Inflammatory macrophage treated with lipopolysaccharide for 1 hour (primary cell): ENCODE measurements at regions not wholly inside any gene's neighbourhood (a gene's known extent, or its start where the extent isn't known, plus 50 kb on each side); places are given as distances from the start of the nearest gene placed in this dataset.
A peak's percentile ranks its signal among the peaks of the same experiment; 100 is the strongest.

Experiments
- DNase-seq, 2 donors: peaks; one replicate each; pipeline ENCODE4 v3.0.0-alpha.2; 2020 to 2022

DNA sequence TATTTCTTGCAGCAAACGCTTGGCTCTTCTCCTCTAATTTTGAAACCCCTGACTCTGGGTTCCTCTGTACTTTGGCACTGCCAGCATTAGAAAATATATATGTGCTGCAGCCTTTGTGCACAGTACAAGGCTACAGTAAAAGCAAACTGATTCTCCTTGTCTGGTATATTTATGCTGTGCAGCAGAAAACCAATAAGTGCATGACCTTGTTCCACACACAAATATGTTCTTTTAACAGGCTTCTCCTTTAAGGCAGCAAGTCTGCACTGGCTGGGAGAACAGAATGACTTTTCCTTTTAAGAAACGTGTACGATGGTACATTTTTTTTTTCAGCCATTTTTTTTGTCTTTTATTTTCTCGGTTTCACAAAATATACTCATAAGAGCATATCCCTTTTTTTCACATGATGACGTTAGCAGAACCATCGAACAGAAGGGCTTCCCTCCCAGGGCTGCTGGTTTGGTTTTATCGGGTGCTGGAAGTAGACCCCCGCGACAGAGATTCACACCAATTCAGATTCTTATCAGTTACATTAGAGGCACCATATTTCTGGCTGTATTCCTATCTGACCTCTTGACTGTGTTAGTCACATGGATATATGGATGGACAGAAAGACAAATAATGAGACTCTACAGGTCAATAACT is 129.9 kb upstream of the ARID1B start:
- DNase-seq, result no peak

DNA sequence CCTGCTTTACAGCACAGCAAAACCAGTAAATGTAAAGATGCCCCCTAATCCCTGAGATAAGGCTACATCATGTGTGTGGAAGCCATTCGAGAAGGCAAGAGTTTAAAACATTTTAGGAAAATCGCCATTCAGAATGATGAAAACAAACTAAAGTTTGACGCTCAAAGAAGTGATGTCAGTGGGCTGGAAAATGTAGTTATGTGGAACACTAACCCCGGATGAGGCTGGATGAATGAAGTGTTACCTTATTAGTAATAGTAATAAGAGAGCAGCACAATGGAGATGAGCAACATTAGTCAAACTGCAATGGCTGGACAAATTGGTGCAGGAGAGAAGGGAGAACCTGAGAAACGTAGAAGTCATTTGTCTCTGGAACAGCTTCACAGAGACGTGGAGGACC is 130.7 kb upstream of the ARID1B start:
- no peak for DNase-seq

DNA sequence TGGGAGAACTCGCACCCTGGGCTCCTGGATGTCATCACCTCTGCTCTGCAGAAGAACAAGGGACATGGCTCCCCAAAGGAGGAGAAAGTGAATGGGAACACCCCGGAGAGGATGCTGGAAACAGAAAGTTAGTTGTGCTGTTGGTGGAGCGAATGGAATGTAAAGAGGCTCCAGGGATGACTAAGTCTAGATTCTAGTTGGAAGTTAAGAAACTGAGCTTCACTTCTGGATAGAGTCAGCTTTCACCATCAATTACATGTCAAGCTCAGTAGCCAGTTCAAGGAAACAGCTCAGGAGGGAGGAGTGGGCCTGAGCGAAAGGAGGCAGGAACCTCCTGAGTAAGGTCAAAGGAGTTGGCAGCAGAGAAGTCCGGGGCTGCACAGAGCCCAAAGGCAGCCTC is 132.1 kb upstream of the ARID1B start:
- no peak for DNase-seq

GRCh38 chr6:156639009-156639721 is 138.0 kb upstream of the ARID1B start:
- no peak for DNase-seq

DNA sequence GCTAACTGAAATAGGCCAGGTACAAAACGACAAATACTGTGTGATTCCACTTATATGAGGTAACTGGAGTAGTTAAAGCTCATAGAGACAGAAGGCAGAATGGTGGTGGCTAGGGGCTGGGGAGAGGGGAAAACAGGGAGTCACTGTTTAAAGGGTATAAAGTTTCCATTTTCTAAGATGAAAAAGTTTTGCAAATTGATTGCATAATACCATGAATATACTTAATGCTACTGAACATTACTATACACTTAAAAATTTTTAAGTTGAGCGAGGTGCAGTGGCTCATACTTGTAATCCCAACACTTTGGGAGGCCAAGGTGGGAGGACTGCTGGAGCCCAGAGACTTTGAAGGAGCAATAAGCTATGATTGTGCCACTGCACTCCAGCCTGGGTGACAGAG is 138.6 kb upstream of the ARID1B start:
- no peak for DNase-seq

- peak in 1 of 2 donors; percentile 25 for DNase-seq
These were observed 142.2 kb upstream of the ARID1B start for GRCh38 chr6:156634951-156635371.

GRCh38 chr6:156634048-156634447 is 143.1 kb upstream of the ARID1B start:
- peak in 1 of 2 donors; percentile 3 for DNase-seq

DNA sequence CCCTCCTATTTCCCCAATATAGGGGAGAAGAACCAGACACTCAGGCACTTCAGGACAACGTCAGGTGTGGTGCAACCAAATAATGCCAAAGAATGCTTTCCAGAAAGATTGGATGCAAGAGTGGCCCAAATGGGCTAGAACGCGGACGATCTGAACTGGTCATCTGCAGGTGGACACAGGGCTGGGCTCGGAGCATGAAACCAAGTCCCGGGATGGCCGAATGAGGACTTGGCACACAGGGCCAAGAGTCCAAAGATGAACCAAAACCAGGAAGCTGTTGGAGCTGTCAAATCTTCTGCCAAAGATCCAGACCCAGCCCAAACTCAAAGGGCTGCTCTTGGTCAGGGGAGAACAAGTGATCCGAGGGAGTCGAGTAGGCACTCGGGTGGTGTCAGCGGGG is 143.9 kb upstream of the ARID1B start:
- no peak for DNase-seq

DNA sequence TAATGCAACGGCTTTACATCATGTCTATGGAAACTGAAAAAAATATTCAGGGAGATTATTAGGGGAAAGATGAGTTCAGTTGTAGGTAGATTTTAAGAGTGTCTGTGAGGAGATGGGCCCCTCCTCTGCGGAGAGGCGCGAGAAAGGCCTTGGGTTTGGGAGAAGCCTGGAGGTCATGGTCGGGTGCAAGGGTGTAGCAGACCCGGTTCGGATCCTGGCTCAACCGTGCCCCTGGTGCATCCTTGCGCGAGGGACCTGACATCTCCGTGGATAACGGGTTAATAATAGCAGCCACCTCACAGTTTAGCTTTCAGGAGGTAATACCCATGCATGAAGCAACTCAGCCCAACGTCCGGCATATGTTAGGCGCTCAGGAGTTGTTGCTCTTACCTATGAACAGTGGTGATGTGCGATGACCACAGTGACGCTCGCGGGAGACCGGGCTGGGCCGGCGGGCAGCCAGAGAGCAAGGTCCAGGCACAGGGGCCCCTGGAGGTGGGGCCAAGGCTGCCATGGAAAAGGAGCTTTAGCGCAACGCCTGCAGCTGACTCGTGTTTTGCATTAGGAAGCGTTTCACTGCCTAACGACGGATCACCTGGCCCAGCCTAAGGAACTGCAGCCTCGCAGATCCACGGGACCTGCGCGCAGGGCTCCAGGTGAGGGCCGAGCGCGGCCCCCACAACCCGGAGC is 146.4 kb upstream of the ARID1B start:
- DNase-seq, result no peak

DNA sequence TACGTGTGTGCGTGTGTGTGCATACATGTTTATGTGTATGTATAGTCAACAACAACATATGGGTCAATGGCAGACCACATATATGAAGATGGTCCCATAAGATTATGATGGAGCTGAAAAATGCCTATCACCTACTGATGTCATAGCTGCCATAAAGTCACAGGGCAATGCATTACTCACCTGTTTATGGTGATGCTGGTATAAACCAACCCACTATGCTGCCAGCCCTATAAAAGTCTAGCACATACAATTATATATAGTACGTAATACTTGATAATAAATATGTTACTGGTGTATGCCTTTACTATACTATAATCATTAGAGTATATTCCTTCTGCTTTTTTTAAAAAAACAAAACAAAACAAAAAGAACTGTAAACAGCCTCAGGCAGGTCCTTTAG is 148.4 kb upstream of the ARID1B start:
- DNase-seq, result no peak

DNA sequence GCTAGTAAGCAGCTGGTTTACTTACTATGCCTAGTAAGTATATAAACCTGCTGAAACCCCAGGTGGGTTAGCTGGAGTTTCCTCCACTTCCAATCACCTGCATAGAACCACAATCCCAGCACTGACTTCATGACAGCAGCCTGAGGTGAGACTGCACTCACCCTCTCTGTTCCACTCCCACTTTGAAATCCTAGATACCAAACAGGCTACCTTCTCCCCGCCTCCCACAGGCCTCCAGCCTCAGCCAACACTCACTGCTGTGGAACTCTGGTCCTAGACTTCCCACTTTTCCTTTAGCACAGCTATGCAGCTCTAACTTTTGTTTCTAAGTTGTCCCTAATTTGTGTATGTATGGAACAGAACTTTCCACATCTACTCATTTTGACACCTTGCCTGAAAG is 149.7 kb upstream of the ARID1B start:
- no peak for DNase-seq

DNA sequence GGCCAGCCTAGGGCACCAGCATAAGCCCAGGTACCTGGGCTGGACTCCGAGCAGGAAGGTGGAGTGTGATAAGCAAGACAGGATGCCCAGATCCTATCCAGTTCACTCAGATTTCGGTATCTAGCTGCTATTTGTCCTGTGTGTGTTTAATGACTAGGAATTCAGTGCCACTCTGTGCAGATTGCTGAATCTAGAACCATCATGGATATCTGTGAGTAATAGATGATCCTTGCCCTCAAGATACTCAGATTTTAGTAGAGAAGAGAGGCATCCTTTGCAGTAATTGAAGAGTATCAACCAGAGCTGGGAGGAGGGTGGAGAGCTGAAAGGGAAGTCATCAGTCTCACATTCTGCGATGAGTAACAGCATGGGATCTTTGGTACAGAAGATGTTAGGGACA is 155.0 kb upstream of the ARID1B start:
- DNase-seq, result no peak

- DNase-seq, result no peak
These were observed 156.8 kb upstream of the ARID1B start for GRCh38 chr6:156620331-156620730.

GRCh38 chr6:156618600-156619205 is 158.5 kb upstream of the ARID1B start:
- no peak for DNase-seq

GRCh38 chr6:156617941-156618340 is 159.2 kb upstream of the ARID1B start:
- DNase-seq, result no peak

DNA sequence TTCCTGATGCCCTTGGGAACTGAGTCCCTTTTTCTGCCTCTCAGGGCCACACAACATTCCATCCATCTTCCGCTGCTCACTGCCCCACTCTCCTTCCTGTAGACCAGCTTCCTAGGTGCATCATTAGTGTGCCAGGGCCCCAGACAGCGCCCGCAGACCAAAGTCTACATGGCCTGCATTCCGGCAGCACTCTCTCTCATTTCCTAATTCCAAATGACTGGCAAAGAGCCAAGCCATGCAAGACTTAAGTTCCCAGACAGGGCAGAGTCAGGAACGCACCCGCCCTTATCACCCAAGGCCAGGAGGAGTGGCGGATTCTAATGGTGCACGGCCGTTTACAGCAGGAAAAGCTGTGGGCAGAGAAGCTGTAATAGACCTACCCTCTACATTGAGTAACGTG is 159.8 kb upstream of the ARID1B start:
- peak in 1 of 2 donors; percentile 10 for DNase-seq

DNA sequence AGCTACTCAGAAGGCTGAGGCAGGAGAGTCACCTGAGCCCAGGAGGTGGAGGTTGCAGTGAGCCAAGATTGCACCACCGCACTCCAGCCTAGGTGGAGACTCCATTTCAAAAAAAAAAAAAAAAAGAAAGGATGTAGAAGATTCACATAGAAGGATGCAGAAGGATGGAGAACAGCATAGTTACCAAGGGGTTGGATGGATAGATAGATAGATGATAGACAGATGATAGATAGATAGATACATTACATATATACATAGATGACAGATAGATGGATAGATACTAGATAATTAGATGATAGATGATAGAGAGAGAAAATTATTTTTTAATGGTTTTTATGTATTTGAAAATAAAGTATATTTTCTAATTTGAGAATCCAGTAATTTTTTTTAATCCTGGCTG is 160.7 kb upstream of the ARID1B start:
- no peak for DNase-seq

GRCh38 chr6:156613996-156614395 is 163.2 kb upstream of the ARID1B start:
- DNase-seq, result no peak

GRCh38 chr6:156612361-156612760 is 164.8 kb upstream of the ARID1B start:
- no peak for DNase-seq

- DNase-seq, result no peak
These were observed 175.2 kb upstream of the ARID1B start for GRCh38 chr6:156602066-156602385.

DNA sequence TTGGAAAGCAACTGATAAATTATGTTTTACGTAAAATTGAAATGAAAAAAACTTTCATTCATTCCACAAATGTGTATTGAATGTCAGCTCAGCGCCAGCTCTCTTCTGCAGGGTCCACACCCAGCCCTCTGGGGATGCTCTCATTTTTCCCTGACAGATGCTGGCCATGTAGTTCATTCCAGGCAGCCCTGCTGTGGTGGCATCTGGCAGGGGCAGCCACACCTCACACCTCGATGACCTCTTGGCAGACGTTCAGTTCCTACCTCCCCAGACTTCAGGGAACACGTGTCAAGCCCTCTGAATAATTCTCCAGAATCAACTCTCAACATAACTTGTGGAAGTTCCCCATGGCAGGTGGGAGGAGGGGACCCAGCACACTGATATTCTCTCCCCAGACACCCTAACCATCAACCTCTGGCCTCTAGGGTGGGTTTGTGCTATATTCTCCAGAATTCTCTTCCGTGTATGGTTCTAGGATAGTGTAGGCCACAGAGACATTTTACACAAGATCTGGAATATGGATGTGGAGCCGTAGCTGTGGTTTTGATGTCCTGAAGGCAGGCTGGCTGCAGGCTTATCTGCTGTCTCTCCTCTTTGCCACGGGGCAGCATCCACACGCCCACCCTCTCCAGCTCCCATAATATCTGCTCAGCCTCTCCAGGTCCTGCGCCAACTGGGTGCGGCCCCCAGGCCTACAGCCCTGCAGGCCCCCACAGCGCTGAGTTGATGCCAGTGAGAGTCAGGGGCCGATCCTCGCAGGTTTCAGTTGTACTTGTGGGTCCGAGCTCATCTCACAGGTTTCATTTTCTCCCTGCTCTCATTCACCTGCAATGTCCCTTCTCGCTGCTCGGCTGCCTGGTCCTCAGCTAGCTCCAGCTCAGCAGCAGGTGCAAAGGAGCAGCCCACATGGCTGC is 175.8 kb upstream of the ARID1B start:
- no peak for DNase-seq

- DNase-seq, result no peak
These were observed 176.5 kb upstream of the ARID1B start for GRCh38 chr6:156600678-156601077.
